GM19438 (cell line): ENCODE measurements at regions not wholly inside any gene's neighbourhood (a gene's known extent, or its start where the extent isn't known, plus 50 kb on each side); places are given as distances from the start of the nearest gene placed in this dataset.
A peak's percentile ranks its signal among the peaks of the same experiment; 100 is the strongest.

Source experiments
- ATAC-seq: cut with Tn5 transposase; IDR thresholded peaks from one replicate; pipeline ENCODE4 v1.9.1; 2021; ENCODE audit warnings: low read depth; ENCODE audit not compliant: unreplicated experiment

- ATAC-seq = no peak
Observed at GRCh38 chr9:103731541-103731940, 362.6 kb upstream of the SMC2 start.

GRCh38 chr9:103734471-103734870 is 359.6 kb upstream of the SMC2 start:
- ATAC-seq = no peak

- no peak for ATAC-seq
Observed at GRCh38 chr9:103755441-103755840, 338.7 kb upstream of the SMC2 start.

- ATAC-seq = no peak
Observed at GRCh38 chr9:103755986-103756385, 338.1 kb upstream of the SMC2 start.

GRCh38 chr9:103757062-103757461 is 337.0 kb upstream of the SMC2 start:
- ATAC-seq = no peak

- ATAC-seq = no peak
Observed at GRCh38 chr9:103761466-103761865, 332.6 kb upstream of the SMC2 start.

- peak; percentile 95 for ATAC-seq
Observed at GRCh38 chr9:103789686-103790085, 304.4 kb upstream of the SMC2 start.

- peak; percentile 100 for ATAC-seq
Observed at GRCh38 chr9:103798620-103799019, 295.5 kb upstream of the SMC2 start.

GRCh38 chr9:103799959-103800358 is 294.1 kb upstream of the SMC2 start:
- no peak for ATAC-seq

GRCh38 chr9:103802068-103802467 is 292.0 kb upstream of the SMC2 start:
- ATAC-seq = no peak

GRCh38 chr9:103803245-103803644 is 290.9 kb upstream of the SMC2 start:
- ATAC-seq = no peak

- no peak for ATAC-seq
Observed at GRCh38 chr9:103804077-103804735, 289.9 kb upstream of the SMC2 start.

GRCh38 chr9:103809745-103810144 is 284.4 kb upstream of the SMC2 start:
- ATAC-seq = no peak

- no peak for ATAC-seq
Observed at GRCh38 chr9:103811462-103811861, 282.6 kb upstream of the SMC2 start.

GRCh38 chr9:103816146-103816545 is 278.0 kb upstream of the SMC2 start:
- no peak for ATAC-seq

- no peak for ATAC-seq
Observed at GRCh38 chr9:103819936-103820335, 274.2 kb upstream of the SMC2 start.

GRCh38 chr9:103821115-103821514 is 273.0 kb upstream of the SMC2 start:
- ATAC-seq = no peak

GRCh38 chr9:103837940-103838339 is 256.2 kb upstream of the SMC2 start:
- no peak for ATAC-seq

- ATAC-seq = no peak
Observed at GRCh38 chr9:103839197-103839596, 254.9 kb upstream of the SMC2 start.

GRCh38 chr9:103867886-103868285 is 226.2 kb upstream of the SMC2 start:
- no peak for ATAC-seq

GRCh38 chr9:103872811-103873210 is 221.3 kb upstream of the SMC2 start:
- ATAC-seq = no peak

- ATAC-seq = no peak
Observed at GRCh38 chr9:103881419-103881818, 212.7 kb upstream of the SMC2 start.

GRCh38 chr9:103889989-103890388 is 204.1 kb upstream of the SMC2 start:
- no peak for ATAC-seq
